Neuronal stem cell (in vitro differentiated cells): ENCODE measurements at regions not wholly inside any gene's neighbourhood (a gene's known extent, or its start where the extent isn't known, plus 50 kb on each side); places are given as distances from the start of the nearest gene placed in this dataset.
A peak's percentile ranks its signal among the peaks of the same experiment; 100 is the strongest.

Experiments used
- DNase-seq: peaks from one replicate; pipeline ENCODE4 v3.0.0-alpha.2; 2013; ENCODE audit warnings: low spot score
- H2AFZ ChIP-seq: one replicate; pipeline ENCODE4 v1.6.1; 2013; ENCODE audit warnings: mild to moderate bottlenecking, low read length, inconsistent platforms
- H2AK5ac ChIP-seq: 2 replicates; pipeline ENCODE4 v1.6.1; 2013; ENCODE audit warnings: low read depth, mild to moderate bottlenecking, inconsistent platforms, low read length, moderate library complexity, mixed read lengths
- H2BK120ac ChIP-seq: 2 replicates; pipeline ENCODE4 v1.6.1; 2013; ENCODE audit warnings: low read depth, mild to moderate bottlenecking, inconsistent platforms, low read length, moderate library complexity, mixed read lengths
- H2BK12ac ChIP-seq: one replicate; pipeline ENCODE4 v1.6.1; 2013; ENCODE audit warnings: low read length, inconsistent platforms
- H2BK15ac ChIP-seq: 2 replicates; pipeline ENCODE4 v1.6.1; 2013; ENCODE audit warnings: mild to moderate bottlenecking, low read length, inconsistent platforms, mixed read lengths
- H2BK5ac ChIP-seq: one replicate; pipeline ENCODE4 v1.6.1; 2013; ENCODE audit warnings: inconsistent platforms, mild to moderate bottlenecking, low read length, moderate library complexity
- H3K14ac ChIP-seq: one replicate; pipeline ENCODE4 v1.6.1; 2013; ENCODE audit warnings: low read length, inconsistent platforms
- H3K18ac ChIP-seq: 2 replicates; pipeline ENCODE4 v1.6.1; 2013; ENCODE audit warnings: low read length, inconsistent platforms
- H3K23ac ChIP-seq: 2 replicates; pipeline ENCODE4 v1.6.1; 2013; ENCODE audit warnings: low read depth, mild to moderate bottlenecking, mixed read lengths, low read length, inconsistent platforms; ENCODE audit not compliant: poor library complexity
- H3K27ac ChIP-seq: replicated peaks from 3 replicates; pipeline ENCODE4 v1.5.1; 2013; ENCODE audit warnings: low read length, inconsistent platforms
- H3K27me3 ChIP-seq, 3 experiments: 2 replicates each; pipeline ENCODE4 v1.6.1; 2013; ENCODE audit warnings: low read length in 3 of 3, mild to moderate bottlenecking in 2 of 3, inconsistent platforms in 1 of 3, low read depth in 1 of 3, mixed read lengths in 1 of 3, moderate library complexity in 1 of 3; ENCODE audit not compliant: control insufficient read depth in 3 of 3, insufficient read depth in 3 of 3
- H3K36me3 ChIP-seq, 2 donors: replicated peaks in 1 of 2; 2 replicates each; pipeline ENCODE4 v1.6.1; 2013; ENCODE audit warnings: low read length in 2 of 2; ENCODE audit not compliant: control insufficient read depth in 2 of 2, insufficient read depth in 2 of 2
- H3K4ac ChIP-seq: 2 replicates; pipeline ENCODE4 v1.6.1; 2013; ENCODE audit warnings: inconsistent platforms, mild to moderate bottlenecking, low read length, moderate library complexity
- H3K4me1 ChIP-seq, 2 donors: 1 replicate in 1 of 2; 2 replicates in 1 of 2; pipeline ENCODE4 v1.6.1; 2013; ENCODE audit warnings: low read length in 2 of 2, low read depth in 1 of 2; ENCODE audit not compliant: control insufficient read depth in 2 of 2, insufficient read depth in 1 of 2
- H3K4me2 ChIP-seq: one replicate; pipeline ENCODE4 v1.6.1; 2013; ENCODE audit warnings: mild to moderate bottlenecking, low read length, inconsistent platforms; ENCODE audit not compliant: insufficient read depth, poor library complexity, severe bottlenecking
- H3K4me3 ChIP-seq, 2 donors: 2 replicates each; pipeline ENCODE4 v1.5.1; 2013; ENCODE audit warnings: low read length in 2 of 2, mild to moderate bottlenecking in 2 of 2, inconsistent platforms in 1 of 2, moderate library complexity in 1 of 2
- H3K79me1 ChIP-seq: one replicate; pipeline ENCODE4 v1.6.1; 2013; ENCODE audit warnings: low read depth, mild to moderate bottlenecking, inconsistent platforms, low read length, moderate library complexity
- H3K9ac ChIP-seq: one replicate; pipeline ENCODE4 v1.6.1; 2013; ENCODE audit warnings: mild to moderate bottlenecking, low read depth, low read length, inconsistent platforms; ENCODE audit not compliant: poor library complexity
- H3K9me3 ChIP-seq, 2 donors: replicated peaks in 1 of 2; 2 replicates each; pipeline versions ENCODE3 to v1.6.1; 2013; ENCODE audit warnings: low read length in 2 of 2, mild to moderate bottlenecking in 2 of 2, inconsistent platforms in 1 of 2, low read depth in 1 of 2, mixed read lengths in 1 of 2, moderate library complexity in 1 of 2; ENCODE audit not compliant: control insufficient read depth in 2 of 2, insufficient read depth in 1 of 2
- H4K8ac ChIP-seq: one replicate; pipeline ENCODE4 v1.6.1; 2013; ENCODE audit warnings: low read depth, mild to moderate bottlenecking, inconsistent platforms, low read length, moderate library complexity
- H4K91ac ChIP-seq: one replicate; pipeline ENCODE4 v1.6.1; 2013; ENCODE audit warnings: low read length, low read depth, mild to moderate bottlenecking, inconsistent platforms; ENCODE audit not compliant: poor library complexity
- WGBS, 2 donors: extraction: QIAGEN DNeasy Blood & Tissue Kit; methylation state at CpG; one replicate each; pipeline ENCODE4 v1.1.7; 2013; ENCODE audit warnings: missing lambda C conversion rate in 2 of 2, mixed read lengths in 1 of 2; ENCODE audit not compliant: insufficient read length in 2 of 2, insufficient replicate concordance in 1 of 2; ENCODE audit errors: extremely low coverage in 2 of 2; 5-methylcytosine and 5-hydroxymethylcytosine counted together

- Histone ChIP-seq H2BK120ac (no peak overlapping the region), H3K9me3 (peaks cover 0 to 4% of the 10 kb centered on the region in 2 donors), H3K4me1 (peaks cover 0 to 1% of the 10 kb centered on the region in 2 donors), H2BK15ac (no peak overlapping the region), H2BK5ac (no peak overlapping the region), H3K27ac (no peak overlapping the region), H2AFZ (no peak overlapping the region), H2AK5ac (no peak overlapping the region), H3K4me2 (no peak overlapping the region), H4K91ac (no peak overlapping the region), H3K36me3 (no peaks in the 10 kb centered on the region), H3K23ac (no peak overlapping the region), H3K18ac (no peak overlapping the region), H2BK12ac (no peak overlapping the region), H3K14ac (no peak overlapping the region), H4K8ac (no peak overlapping the region), H3K9ac (no peak overlapping the region), H3K4ac (no peak overlapping the region), H3K79me1 (no peaks in the 10 kb centered on the region), H3K4me3 (no peak overlapping the region), H3K27me3 (no peaks in the 10 kb centered on the region)
- WGBS, 2 donors = no CpG with 5 or more reads among the region's 3 CpGs
- DNase-seq = no peak
Observed at GRCh38 chrX:1803741-1804140, 188.9 kb downstream of the ASMT start.

DNA sequence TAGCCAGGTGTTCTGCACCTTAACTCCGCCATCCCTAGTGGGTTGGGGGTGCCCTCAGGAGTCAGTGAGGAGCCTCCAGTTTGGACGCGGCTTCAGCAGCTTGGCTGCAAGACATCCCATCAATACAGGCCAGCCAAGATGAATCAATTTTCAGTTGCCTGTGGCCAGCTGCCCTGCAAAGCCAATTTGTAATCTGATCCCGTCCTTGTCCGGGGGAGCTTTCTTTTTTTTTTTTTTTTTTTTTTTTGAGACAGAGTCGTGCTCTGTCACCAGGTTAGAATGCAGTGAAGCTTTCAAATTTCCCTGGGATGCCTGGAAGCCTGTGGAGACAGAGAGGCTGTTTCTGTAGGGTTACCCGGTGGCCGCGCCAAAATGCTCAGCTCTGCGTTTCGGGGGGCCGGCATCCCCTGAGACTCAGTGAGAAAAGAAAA, 192.5 kb downstream of the ASMT start:
- H3K4me3 ChIP-seq = peak overlapping the region in 1 of 2 donors; percentile 18
- H3K4me2 ChIP-seq = peak overlapping the region; percentile 57
- H2BK12ac ChIP-seq = no peak overlapping the region
- WGBS, 2 donors = no CpG with 5 or more reads among the region's 12 CpGs
- no peak overlapping the region for H3K18ac ChIP-seq
- H3K36me3 ChIP-seq = no peaks in the 10 kb centered on the region
- no peak overlapping the region for H2AK5ac ChIP-seq
- H4K8ac ChIP-seq = no peak overlapping the region
- H2AFZ ChIP-seq = peak overlapping the region; percentile 69
- H3K79me1 ChIP-seq = no peaks in the 10 kb centered on the region
- peaks cover 0 to under 1% of the 10 kb centered on the region in 2 donors for H3K9me3 ChIP-seq
- H3K4me1 ChIP-seq = peaks cover 0 to 1% of the 10 kb centered on the region in 2 donors
- no peak overlapping the region for H3K9ac ChIP-seq
- no peak overlapping the region for H3K4ac ChIP-seq
- H3K14ac ChIP-seq = no peak overlapping the region
- H2BK120ac ChIP-seq = no peak overlapping the region
- H3K23ac ChIP-seq = no peak overlapping the region
- H3K27me3 ChIP-seq = no peaks in the 10 kb centered on the region
- peak overlapping the region; percentile 91 for H3K27ac ChIP-seq
- peak; percentile 47 for DNase-seq
- no peak overlapping the region for H2BK15ac ChIP-seq
- no peak overlapping the region for H4K91ac ChIP-seq
- H2BK5ac ChIP-seq = no peak overlapping the region

DNA sequence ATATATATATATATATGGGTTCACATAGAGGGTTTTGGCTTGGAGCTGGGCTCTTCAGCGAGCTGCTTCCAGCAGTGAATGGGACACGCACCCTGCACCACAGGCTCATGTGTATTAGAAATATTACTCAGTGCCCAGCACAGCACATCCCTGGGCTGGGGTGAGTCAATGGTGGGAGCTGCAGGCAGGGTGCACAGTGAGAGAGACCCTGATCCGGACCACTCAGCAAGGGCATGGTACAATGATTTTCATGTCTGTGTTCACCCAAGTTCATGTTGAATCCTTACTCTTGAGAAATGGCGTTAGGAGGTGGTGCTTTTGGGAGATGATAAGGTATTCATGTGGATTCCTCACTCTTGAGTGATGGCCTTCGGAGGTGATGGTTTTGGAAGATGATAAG, 194.7 kb downstream of the ASMT start:
- no peak overlapping the region for H3K4me2 ChIP-seq
- no peaks in the 10 kb centered on the region for H3K36me3 ChIP-seq
- no peak overlapping the region for H3K9ac ChIP-seq
- H2BK5ac ChIP-seq = no peak overlapping the region
- no peak overlapping the region for H3K27ac ChIP-seq
- no peaks in the 10 kb centered on the region for H3K79me1 ChIP-seq
- no peak overlapping the region for H2AK5ac ChIP-seq
- peaks cover 0 to 1% of the 10 kb centered on the region in 2 donors for H3K4me1 ChIP-seq
- H3K14ac ChIP-seq = no peak overlapping the region
- DNase-seq = no peak
- H3K27me3 ChIP-seq = no peaks in the 10 kb centered on the region
- no peak overlapping the region for H4K8ac ChIP-seq
- no peak overlapping the region for H2BK12ac ChIP-seq
- H3K4me3 ChIP-seq = no peak overlapping the region
- H3K9me3 ChIP-seq = no peaks in the 10 kb centered on the region
- H2BK15ac ChIP-seq = no peak overlapping the region
- no peak overlapping the region for H3K18ac ChIP-seq
- H2AFZ ChIP-seq = no peak overlapping the region
- H3K4ac ChIP-seq = no peak overlapping the region
- H2BK120ac ChIP-seq = no peak overlapping the region
- no peak overlapping the region for H4K91ac ChIP-seq
- H3K23ac ChIP-seq = no peak overlapping the region
- no CpG with 5 or more reads among the region's 5 CpGs for WGBS, 2 donors

DNA sequence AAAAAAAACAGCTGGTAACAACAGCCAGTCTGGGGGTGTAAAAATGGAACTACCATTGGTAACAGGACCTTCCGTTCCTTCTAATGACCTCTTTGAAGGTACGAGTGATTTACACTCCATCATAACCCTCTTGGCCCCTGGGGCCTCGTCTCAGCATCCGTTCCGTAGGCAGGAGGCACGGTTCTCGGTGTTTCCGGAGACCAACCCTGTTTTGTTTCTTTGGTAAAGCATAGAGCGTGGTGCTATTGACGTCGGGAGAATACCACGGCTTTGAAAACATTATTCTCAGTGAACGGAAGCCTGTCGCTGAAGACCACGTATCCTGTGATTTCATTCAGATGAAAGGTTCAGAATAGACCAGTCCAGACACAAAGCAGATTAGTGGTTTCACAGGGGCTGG, 198.9 kb downstream of the ASMT start:
- Histone ChIP-seq H2BK12ac (no peak overlapping the region), H3K4me1 (no peaks in the 10 kb centered on the region), H2BK120ac (no peak overlapping the region), H3K14ac (no peak overlapping the region), H4K8ac (no peak overlapping the region), H2AFZ (no peak overlapping the region), H3K9me3 (no peaks in the 10 kb centered on the region), H3K79me1 (no peaks in the 10 kb centered on the region), H3K18ac (no peak overlapping the region), H3K23ac (no peak overlapping the region), H2AK5ac (no peak overlapping the region), H2BK5ac (no peak overlapping the region), H3K36me3 (no peaks in the 10 kb centered on the region), H3K27me3 (no peaks in the 10 kb centered on the region), H3K9ac (no peak overlapping the region), H4K91ac (no peak overlapping the region), H3K4me3 (no peak overlapping the region), H3K27ac (no peak overlapping the region), H3K4ac (no peak overlapping the region), H2BK15ac (no peak overlapping the region), H3K4me2 (no peak overlapping the region)
- DNase-seq = no peak
- WGBS, 2 donors = no CpG with 5 or more reads among the region's 15 CpGs
